HAP-1 (cell line): ENCODE measurements at regions not wholly inside any gene's neighbourhood (a gene's known extent, or its start where the extent isn't known, plus 50 kb on each side); places are given as distances from the start of the nearest gene placed in this dataset.
"Not testable (repeated sequence)": the region's sequence is repeated elsewhere in the genome, so short reads cannot be mapped to it uniquely, and the experiment has no call there.

ENCODE experiments used
- DNase-seq, 2 experiments: peaks; one replicate each; pipeline ENCODE4 v3.0.0-alpha.2; 2016 to 2020; ENCODE audit warnings: low spot score in 2 of 2
- H3K27me3 ChIP-seq: fragments of 250-450 bp; sonication (Bioruptor Pico); 2 replicates; pipeline ENCODE4 v1.5.1; 2020; ENCODE audit warnings: low read depth, mild to moderate bottlenecking, moderate library complexity
- H3K36me3 ChIP-seq: fragments of 250-450 bp; sonication (Bioruptor Pico); replicated peaks from 2 replicates; pipeline ENCODE4 v1.5.1; 2020; ENCODE audit warnings: mild to moderate bottlenecking
- H3K4me1 ChIP-seq: fragments of 250-450 bp; sonication (Bioruptor Pico); 2 replicates; pipeline ENCODE4 v1.5.1; 2020; ENCODE audit warnings: mild to moderate bottlenecking
- H3K4me3 ChIP-seq: fragments of 250-450 bp; sonication (Bioruptor Pico); 2 replicates; pipeline ENCODE4 v1.5.1; 2020; ENCODE audit warnings: mild to moderate bottlenecking, moderate library complexity
- H3K9me3 ChIP-seq: fragments of 250-450 bp; sonication (Bioruptor Pico); 2 replicates; pipeline ENCODE4 v1.5.1; 2020; ENCODE audit warnings: mild to moderate bottlenecking, moderate library complexity
- in situ Hi-C: fragments of 300-500 bp; cut with MboI; formaldehyde crosslinking; loops from 3 replicates; pipeline ENCODE4 v1.14.3; 2020; ENCODE audit warnings: low sequenced_read_pairs, inconsistent platforms, mixed read lengths

- Histone ChIP-seq H3K4me3 (no peak overlapping the region), H3K4me1 (no peaks in the 10 kb centered on the region), H3K36me3 (no peaks in the 10 kb centered on the region), H3K9me3 (no peaks in the 10 kb centered on the region; the same call in 1 of the 2 replicates), H3K27me3 (no peaks in the 10 kb centered on the region)
- DNase-seq, result no peak
- in situ Hi-C loops, result no loop called here
Measured at GRCh38 chr10:83469728-83470331, 669.5 kb upstream of the GHITM start.

GRCh38 chr10:83476211-83476610, 663.1 kb upstream of the GHITM start:
- Histone ChIP-seq H3K4me3 (no peak overlapping the region), H3K27me3 (no peaks in the 10 kb centered on the region), H3K4me1 (no peaks in the 10 kb centered on the region), H3K9me3 (no peaks in the 10 kb centered on the region), H3K36me3 (no peaks in the 10 kb centered on the region)
- in situ Hi-C loops, result no loop called here
- no peak for DNase-seq

GRCh38 chr10:83489161-83489560, 650.1 kb upstream of the GHITM start:
- Histone ChIP-seq H3K27me3 (no peaks in the 10 kb centered on the region), H3K36me3 (no peaks in the 10 kb centered on the region), H3K4me1 (no peaks in the 10 kb centered on the region), H3K9me3 (no peaks in the 10 kb centered on the region), H3K4me3 (no peak overlapping the region)
- DNase-seq, result no peak
- in situ Hi-C loops, result no loop called here

- in situ Hi-C loops, result no loop called here
- no peak overlapping the region for H3K4me3 ChIP-seq
- no peaks in the 10 kb centered on the region for H3K36me3 ChIP-seq
- no peaks in the 10 kb centered on the region for H3K4me1 ChIP-seq
- H3K27me3 ChIP-seq, result no peaks in the 10 kb centered on the region
- DNase-seq, result no peak
- H3K9me3 ChIP-seq, result no peaks in the 10 kb centered on the region
Measured at GRCh38 chr10:83492004-83492403, 647.3 kb upstream of the GHITM start.

- in situ Hi-C loops, result no loop called here
- Histone ChIP-seq H3K4me3 (no peak overlapping the region), H3K9me3 (no peaks in the 10 kb centered on the region), H3K36me3 (no peaks in the 10 kb centered on the region), H3K4me1 (no peaks in the 10 kb centered on the region), H3K27me3 (no peaks in the 10 kb centered on the region)
- DNase-seq, result no peak
Measured at GRCh38 chr10:83512681-83513080, 626.6 kb upstream of the GHITM start.

DNA sequence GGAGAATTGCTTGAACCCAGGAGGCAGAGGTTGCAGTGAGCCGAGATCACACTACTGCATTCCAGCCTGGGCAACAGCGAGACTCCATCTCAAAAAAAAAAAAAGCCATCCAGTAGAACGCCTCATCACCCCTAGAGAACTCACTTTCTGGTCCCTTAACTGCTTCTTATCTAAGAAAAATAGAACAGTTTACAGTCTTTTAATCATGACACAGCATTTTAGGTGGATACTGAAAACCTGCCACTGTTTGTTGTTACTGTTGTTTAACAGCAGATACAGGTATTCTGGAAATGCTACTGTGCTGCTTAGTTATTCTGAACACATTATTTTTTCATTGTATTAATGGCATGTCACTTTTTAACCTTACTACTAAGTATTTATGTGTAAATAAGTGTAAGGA, 624.3 kb upstream of the GHITM start:
- Histone ChIP-seq H3K4me1 (no peaks in the 10 kb centered on the region), H3K27me3 (no peaks in the 10 kb centered on the region), H3K4me3 (no peak overlapping the region), H3K9me3 (no peaks in the 10 kb centered on the region), H3K36me3 (no peaks in the 10 kb centered on the region)
- in situ Hi-C loops, result no loop called here
- no peak for DNase-seq

GRCh38 chr10:83516788-83517187, 622.5 kb upstream of the GHITM start:
- no peaks in the 10 kb centered on the region for H3K36me3 ChIP-seq
- H3K4me1 ChIP-seq, result no peaks in the 10 kb centered on the region
- in situ Hi-C loops, result no loop called here
- H3K9me3 ChIP-seq, result no peaks in the 10 kb centered on the region
- no peak overlapping the region for H3K4me3 ChIP-seq
- no peak for DNase-seq
- no peaks in the 10 kb centered on the region for H3K27me3 ChIP-seq

DNA sequence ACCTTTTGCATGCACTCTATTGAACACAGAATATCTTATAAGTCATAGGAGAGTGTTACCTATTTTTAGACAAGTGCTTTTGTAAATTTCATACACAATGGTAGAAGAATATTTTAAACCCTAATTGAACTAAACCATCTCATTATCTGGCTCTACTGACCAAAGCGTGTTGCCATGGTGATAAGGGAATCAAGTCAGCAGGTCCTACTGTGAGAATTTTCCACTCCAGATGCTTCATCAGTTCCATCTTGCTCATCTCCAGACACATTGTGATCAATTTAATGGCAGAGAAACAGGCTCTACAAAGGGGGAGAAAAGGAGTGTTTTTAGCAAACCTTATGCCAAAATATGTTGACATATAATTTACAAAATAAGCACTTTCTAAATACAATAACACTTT, 621.9 kb upstream of the GHITM start:
- Histone ChIP-seq H3K4me1 (no peaks in the 10 kb centered on the region), H3K4me3 (no peak overlapping the region), H3K36me3 (no peaks in the 10 kb centered on the region), H3K9me3 (no peaks in the 10 kb centered on the region), H3K27me3 (no peaks in the 10 kb centered on the region)
- no peak for DNase-seq
- in situ Hi-C loops, result no loop called here

DNA sequence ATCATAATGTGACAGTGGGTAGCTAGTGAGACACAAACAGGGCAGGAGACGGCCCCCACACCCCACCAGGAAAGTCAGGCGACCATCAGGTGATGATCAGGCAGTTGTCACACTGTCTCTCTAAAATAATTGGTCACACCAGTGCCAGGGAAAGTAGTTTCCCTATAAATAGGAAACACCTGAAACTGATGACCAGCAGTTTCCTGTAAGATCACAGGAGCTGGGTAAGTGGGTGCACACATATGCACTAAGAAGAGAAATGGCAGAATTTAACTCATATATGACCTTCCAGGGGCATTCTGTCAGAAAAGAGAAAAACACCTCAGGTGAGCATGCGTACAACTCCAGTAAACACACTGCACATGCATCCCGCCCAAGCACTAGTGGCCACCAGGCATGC, 620.5 kb upstream of the GHITM start:
- Histone ChIP-seq H3K9me3 (no peaks in the 10 kb centered on the region), H3K27me3 (no peaks in the 10 kb centered on the region), H3K4me3 (no peak overlapping the region), H3K36me3 (no peaks in the 10 kb centered on the region), H3K4me1 (no peaks in the 10 kb centered on the region)
- DNase-seq, result no peak
- in situ Hi-C loops, result no loop called here

- H3K36me3 ChIP-seq, H3K27me3 ChIP-seq, in situ Hi-C loops, DNase-seq, H3K4me3 ChIP-seq, H3K4me1 ChIP-seq, H3K9me3 ChIP-seq: not testable (repeated sequence)
Measured at GRCh38 chr10:83520386-83520785, 618.9 kb upstream of the GHITM start.

GRCh38 chr10:83522456-83522855, 616.9 kb upstream of the GHITM start:
- Histone ChIP-seq H3K9me3 (no peaks in the 10 kb centered on the region), H3K36me3 (no peaks in the 10 kb centered on the region), H3K4me3 (no peak overlapping the region), H3K27me3 (no peaks in the 10 kb centered on the region), H3K4me1 (no peaks in the 10 kb centered on the region)
- in situ Hi-C loops, result no loop called here
- no peak for DNase-seq

DNA sequence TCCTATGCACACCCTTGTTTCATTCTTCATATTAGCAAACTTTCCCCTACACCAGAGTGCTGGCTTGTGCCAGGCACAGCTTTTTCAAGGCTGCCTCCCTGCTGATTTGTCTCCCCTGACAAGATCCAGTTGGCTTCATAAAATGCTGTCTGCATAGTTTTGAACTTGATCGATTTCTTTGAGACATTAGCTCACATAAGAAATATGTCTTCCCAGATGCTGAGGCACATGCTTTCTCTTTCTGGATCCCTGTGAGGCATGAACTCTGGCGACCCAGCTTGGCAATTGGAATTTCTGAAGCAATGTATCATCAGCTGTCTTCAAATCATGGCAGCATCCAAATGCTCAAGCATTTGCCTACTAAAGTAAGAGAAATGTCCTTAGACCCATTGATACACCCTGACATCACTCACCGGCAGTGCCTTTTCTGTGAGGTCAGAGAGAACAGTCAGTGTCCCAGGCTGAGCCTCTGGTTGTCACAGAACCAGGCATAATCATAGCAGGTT, 616.4 kb upstream of the GHITM start:
- Histone ChIP-seq H3K36me3 (no peaks in the 10 kb centered on the region), H3K4me1 (no peaks in the 10 kb centered on the region), H3K9me3 (no peaks in the 10 kb centered on the region), H3K27me3 (no peaks in the 10 kb centered on the region), H3K4me3 (no peak overlapping the region)
- no peak for DNase-seq
- in situ Hi-C loops, result no loop called here

GRCh38 chr10:83527934-83528333, 611.4 kb upstream of the GHITM start:
- no peaks in the 10 kb centered on the region for H3K36me3 ChIP-seq

DNA sequence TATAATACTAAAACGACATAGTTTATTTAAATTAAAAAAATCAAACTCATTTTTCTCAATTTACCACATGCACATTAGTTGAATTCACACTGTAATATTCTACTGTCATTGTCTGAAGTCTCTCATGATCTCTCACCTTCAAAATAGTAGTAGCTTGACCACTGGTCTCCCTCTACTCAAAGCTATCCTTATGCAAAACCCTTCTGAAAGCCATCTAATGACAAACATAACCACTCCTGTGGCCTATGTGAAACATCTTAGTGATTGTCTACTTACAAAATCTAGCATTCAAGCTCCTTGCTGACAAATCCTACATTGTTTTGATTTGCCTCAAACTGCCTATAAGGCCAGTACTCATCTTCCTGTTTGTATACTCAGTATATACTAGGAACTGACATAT, 606.0 kb upstream of the GHITM start:
- no peak for DNase-seq
- Histone ChIP-seq H3K27me3 (no peaks in the 10 kb centered on the region), H3K4me1 (no peaks in the 10 kb centered on the region), H3K4me3 (no peak overlapping the region), H3K36me3 (no peaks in the 10 kb centered on the region), H3K9me3 (no peaks in the 10 kb centered on the region)
- in situ Hi-C loops, result no loop called here

More at GRCh38 chr10:83527934-83528333, 611.4 kb upstream of the GHITM start:
- no peaks in the 10 kb centered on the region for H3K27me3 ChIP-seq
- in situ Hi-C loops, result no loop called here
- H3K9me3 ChIP-seq, result no peaks in the 10 kb centered on the region
- H3K4me1 ChIP-seq, result no peaks in the 10 kb centered on the region
- no peak overlapping the region for H3K4me3 ChIP-seq
- no peak for DNase-seq

DNA sequence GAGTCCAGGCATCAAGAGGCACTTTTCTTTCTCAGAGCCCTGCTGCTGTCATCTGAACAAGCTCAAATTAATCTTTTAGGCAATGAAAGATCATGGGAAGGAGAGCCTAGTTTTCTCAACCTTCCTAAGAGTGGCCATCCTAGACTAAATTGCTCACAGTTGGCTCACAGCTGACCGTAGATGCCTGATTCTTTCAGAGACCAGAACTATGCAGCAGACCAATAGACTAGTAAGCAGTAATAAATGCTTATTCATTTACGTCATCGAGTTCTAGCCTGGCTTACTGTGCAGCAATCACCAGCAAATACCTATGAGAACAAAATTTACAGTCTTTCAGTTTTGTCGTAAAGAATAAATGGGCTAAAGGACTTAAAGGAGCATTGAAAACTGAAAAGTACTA, 602.9 kb upstream of the GHITM start:
- in situ Hi-C loops, result no loop called here
- no peak for DNase-seq
- H3K4me1 ChIP-seq, result no peaks in the 10 kb centered on the region
- no peaks in the 10 kb centered on the region for H3K36me3 ChIP-seq
- no peaks in the 10 kb centered on the region for H3K9me3 ChIP-seq
- no peaks in the 10 kb centered on the region for H3K27me3 ChIP-seq
- H3K4me3 ChIP-seq, result no peak overlapping the region
